GM13976 (cell line): ENCODE measurements at regions not wholly inside any gene's neighbourhood (a gene's known extent, or its start where the extent isn't known, plus 50 kb on each side); places are given as distances from the start of the nearest gene placed in this dataset.
"Not testable (repeated sequence)": the region's sequence is repeated elsewhere in the genome, so short reads cannot be mapped to it uniquely, and the experiment has no call there.

Experiments used
- DNase-seq: peaks from one replicate; pipeline ENCODE4 v3.0.0; 2012; ENCODE audit warnings: low spot score
- in situ Hi-C: fragments of 300-500 bp; cut with MboI; formaldehyde crosslinking; loops from one replicate; pipeline ENCODE4 v1.12.0; 2022; ENCODE audit warnings: low sequenced_read_pairs, mixed read lengths, inconsistent platforms; ENCODE audit not compliant: unreplicated experiment
- TF ChIP-seq, protein P1 (sequence below): IDR thresholded peaks from 2 replicates; pipeline ENCODE4 v1.5.1; 2012; ENCODE audit warnings: borderline replicate concordance, mild to moderate bottlenecking; ENCODE audit not compliant: insufficient read depth; ENCODE audit errors: extremely low read depth, missing control alignments, control extremely low read depth

DNA sequence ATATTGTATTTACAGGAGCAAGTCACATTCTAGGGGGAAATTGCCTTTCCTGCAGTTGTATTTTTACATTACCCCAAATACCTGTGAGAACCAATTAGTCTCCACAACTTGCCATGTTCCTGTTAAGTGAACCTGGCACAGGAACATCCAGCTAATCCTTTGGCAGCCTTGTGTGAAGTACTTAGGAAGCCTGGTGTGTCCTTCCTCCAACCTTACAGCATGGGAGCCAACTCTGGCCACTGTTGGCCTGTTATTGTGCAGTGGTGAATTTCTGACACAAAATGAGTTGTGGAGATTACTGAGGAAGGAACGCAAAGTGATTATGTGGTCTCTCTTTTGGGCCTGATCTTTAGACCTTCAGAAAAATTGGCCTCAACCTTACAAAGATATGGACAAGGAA, 238.0 kb upstream of the PITX2 start:
- no peak for DNase-seq
- TF ChIP-seq, protein P1, sequence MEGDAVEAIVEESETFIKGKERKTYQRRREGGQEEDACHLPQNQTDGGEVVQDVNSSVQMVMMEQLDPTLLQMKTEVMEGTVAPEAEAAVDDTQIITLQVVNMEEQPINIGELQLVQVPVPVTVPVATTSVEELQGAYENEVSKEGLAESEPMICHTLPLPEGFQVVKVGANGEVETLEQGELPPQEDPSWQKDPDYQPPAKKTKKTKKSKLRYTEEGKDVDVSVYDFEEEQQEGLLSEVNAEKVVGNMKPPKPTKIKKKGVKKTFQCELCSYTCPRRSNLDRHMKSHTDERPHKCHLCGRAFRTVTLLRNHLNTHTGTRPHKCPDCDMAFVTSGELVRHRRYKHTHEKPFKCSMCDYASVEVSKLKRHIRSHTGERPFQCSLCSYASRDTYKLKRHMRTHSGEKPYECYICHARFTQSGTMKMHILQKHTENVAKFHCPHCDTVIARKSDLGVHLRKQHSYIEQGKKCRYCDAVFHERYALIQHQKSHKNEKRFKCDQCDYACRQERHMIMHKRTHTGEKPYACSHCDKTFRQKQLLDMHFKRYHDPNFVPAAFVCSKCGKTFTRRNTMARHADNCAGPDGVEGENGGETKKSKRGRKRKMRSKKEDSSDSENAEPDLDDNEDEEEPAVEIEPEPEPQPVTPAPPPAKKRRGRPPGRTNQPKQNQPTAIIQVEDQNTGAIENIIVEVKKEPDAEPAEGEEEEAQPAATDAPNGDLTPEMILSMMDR: no peak
- in situ Hi-C loops: no loop called here

GRCh38 chr4:110865611-110866259, 242.9 kb upstream of the PITX2 start:
- TF ChIP-seq, protein P1: no peak
- in situ Hi-C loops: no loop called here
- DNase-seq: no peak

DNA sequence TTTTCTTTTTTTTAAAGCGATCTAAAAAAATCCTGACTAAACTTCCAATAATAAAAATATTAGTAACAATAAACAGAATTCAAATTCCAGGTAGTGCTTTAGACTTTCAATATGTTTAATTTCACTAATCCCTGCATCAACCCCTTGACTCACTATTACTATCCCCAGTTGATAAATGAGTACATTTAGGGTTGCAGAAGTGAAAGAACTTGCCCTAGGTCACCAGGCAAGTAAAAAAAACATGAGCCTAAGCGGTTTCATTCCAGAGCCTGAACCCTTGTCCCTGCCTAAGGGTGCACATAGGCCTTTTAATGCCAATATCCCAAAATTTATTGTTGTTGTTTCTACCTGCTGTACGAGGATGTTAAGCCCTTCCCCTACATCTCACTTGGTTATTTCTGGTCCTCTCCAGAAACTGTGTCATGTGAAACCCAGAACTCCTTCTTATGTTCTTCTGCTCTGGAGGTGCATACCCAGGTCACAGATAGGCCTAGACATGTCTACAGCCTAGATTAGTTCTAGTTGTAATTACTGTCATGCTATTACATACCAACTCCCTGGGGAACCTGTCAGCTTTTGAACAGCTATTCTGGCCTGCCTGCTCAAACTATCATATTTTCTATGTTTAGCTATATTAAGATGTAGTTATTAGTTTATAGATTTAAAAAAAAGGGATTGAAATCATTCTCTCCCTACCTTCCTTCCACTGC, 244.5 kb upstream of the PITX2 start:
- in situ Hi-C loops: no loop called here
- TF ChIP-seq, protein P1: no peak

GRCh38 chr4:110867981-110868720, 245.3 kb upstream of the PITX2 start:
- DNase-seq: no peak
- TF ChIP-seq, protein P1: no peak
- in situ Hi-C loops: no loop called here

More for the DNA sequence above, 244.5 kb upstream of the PITX2 start:
- DNase-seq: peak; percentile 19

GRCh38 chr4:110869114-110869513, 246.2 kb upstream of the PITX2 start:
- TF ChIP-seq, protein P1: no peak
- DNase-seq: no peak
- in situ Hi-C loops: no loop called here

- in situ Hi-C loops: no loop called here
- peak; percentile 24 for DNase-seq
- TF ChIP-seq, protein P1: no peak
These were observed 247.1 kb upstream of the PITX2 start for GRCh38 chr4:110869862-110870572.

DNA sequence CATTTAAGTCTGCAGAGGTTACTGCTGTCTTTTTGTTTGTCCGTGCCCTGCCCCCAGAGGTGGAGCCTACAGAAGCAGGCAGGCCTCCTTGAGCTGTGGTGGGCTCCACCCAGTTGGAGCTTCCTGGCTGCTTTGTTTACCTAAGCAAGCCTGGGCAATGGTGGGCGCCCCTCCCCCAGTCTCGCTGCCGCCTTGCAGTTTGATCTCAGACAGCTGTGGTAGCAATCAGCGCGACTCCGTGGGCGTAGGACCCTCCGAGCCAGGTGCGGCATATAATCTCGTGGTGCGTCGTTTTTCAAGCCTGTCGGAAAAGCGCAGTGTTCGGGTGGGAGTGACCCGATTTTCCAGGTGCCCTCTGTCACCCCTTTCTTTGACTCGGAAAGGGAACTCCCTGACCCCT, 253.3 kb upstream of the PITX2 start:
- DNase-seq, in situ Hi-C loops: not testable (repeated sequence)
